ENCODE measurements at regions not wholly inside any gene's neighbourhood (a gene's known extent, or its start where the extent isn't known, plus 50 kb on each side); places are given as distances from the start of the nearest gene placed in this dataset.

- Histone ChIP-seq H2AK5ac (ENCODE audit: low read depth, low read length) (no peak overlapping the region), H3K23ac (ENCODE audit: low read depth, low read length, poor library complexity) (no peak overlapping the region), H2BK120ac (ENCODE audit: low read depth, low read length) (no peak overlapping the region), H3K18ac (ENCODE audit: low read length) (no peak overlapping the region), H3K9me3 (replicated peaks in 1 of 2; ENCODE audit: control insufficient read depth in 2 of 2, insufficient read depth in 1 of 2, low read depth in 1 of 2, low read length in 2 of 2) (no peaks in the 10 kb centered on the region), H2BK12ac (ENCODE audit: low read length) (no peak overlapping the region), H2BK5ac (ENCODE audit: low read length) (no peak overlapping the region), H2AFZ (ENCODE audit: low read length) (no peak overlapping the region), H4K8ac (ENCODE audit: low read depth, low read length) (no peak overlapping the region), H3K4ac (ENCODE audit: low read length) (no peak overlapping the region), H3K36me3 (replicated peaks in 1 of 2; ENCODE audit: control insufficient read depth in 2 of 2, insufficient read depth in 2 of 2, low read length in 2 of 2) (peaks cover 0 to 16% of the 10 kb centered on the region in 2 donors), H3K27ac (replicated peaks; ENCODE audit: low read length) (no peak overlapping the region), H3K4me3 (ENCODE audit: low read length in 2 of 2) (no peak overlapping the region), H3K79me1 (ENCODE audit: low read depth, low read length) (peaks cover 2% of the 10 kb centered on the region), H3K9ac (ENCODE audit: low read depth, low read length, poor library complexity) (no peak overlapping the region), H3K27me3 (ENCODE audit: control insufficient read depth in 3 of 3, insufficient read depth in 3 of 3, low read depth in 1 of 3, low read length in 3 of 3) (no peaks in the 10 kb centered on the region), H2BK15ac (ENCODE audit: low read length) (no peak overlapping the region), H4K91ac (ENCODE audit: low read depth, low read length, poor library complexity) (no peak overlapping the region), H3K4me1 (ENCODE audit: control insufficient read depth in 2 of 2, insufficient read depth in 1 of 2, low read depth in 1 of 2, low read length in 2 of 2) (peaks cover 33 to 42% of the 10 kb centered on the region in 2 donors), H3K4me2 (ENCODE audit: insufficient read depth, low read length, poor library complexity, severe bottlenecking) (no peak overlapping the region), H3K14ac (ENCODE audit: low read length) (no peak overlapping the region)
- DNase-seq (ENCODE audit: low spot score), result no peak
- WGBS, 2 donors (ENCODE audit: extremely low coverage in 2 of 2, insufficient read length in 2 of 2, insufficient replicate concordance in 1 of 2), result no CpG with 5 or more reads among the region's 3 CpGs
These were observed 98.6 kb upstream of the AKIP1 start for GRCh38 chr11:8812438-8812837.

- no CpG with 5 or more reads among the region's 1 CpG for WGBS, 2 donors (ENCODE audit: extremely low coverage in 2 of 2, insufficient read length in 2 of 2, insufficient replicate concordance in 1 of 2)
- H3K4me3 ChIP-seq (ENCODE audit: low read length in 2 of 2), result no peak overlapping the region
- peak; percentile 79 for DNase-seq (ENCODE audit: low spot score)
- no peak overlapping the region for H4K91ac ChIP-seq (ENCODE audit: low read depth, low read length, poor library complexity)
- H3K9me3 ChIP-seq (replicated peaks in 1 of 2; ENCODE audit: control insufficient read depth in 2 of 2, insufficient read depth in 1 of 2, low read depth in 1 of 2, low read length in 2 of 2), result no peaks in the 10 kb centered on the region
- no peak overlapping the region for H3K18ac ChIP-seq (ENCODE audit: low read length)
- H3K27ac ChIP-seq (replicated peaks; ENCODE audit: low read length), result peak overlapping the region; percentile 28
- no peak overlapping the region for H3K4ac ChIP-seq (ENCODE audit: low read length)
- no peak overlapping the region for H4K8ac ChIP-seq (ENCODE audit: low read depth, low read length)
- no peak overlapping the region for H2BK5ac ChIP-seq (ENCODE audit: low read length)
- H3K14ac ChIP-seq (ENCODE audit: low read length), result no peak overlapping the region
- H3K4me1 ChIP-seq (ENCODE audit: control insufficient read depth in 2 of 2, insufficient read depth in 1 of 2, low read depth in 1 of 2, low read length in 2 of 2), result peaks cover 30 to 32% of the 10 kb centered on the region in 2 donors
- no peak overlapping the region for H3K4me2 ChIP-seq (ENCODE audit: insufficient read depth, low read length, poor library complexity, severe bottlenecking)
- peaks cover 0 to 4% of the 10 kb centered on the region in 2 donors for H3K36me3 ChIP-seq (replicated peaks in 1 of 2; ENCODE audit: control insufficient read depth in 2 of 2, insufficient read depth in 2 of 2, low read length in 2 of 2)
- H3K79me1 ChIP-seq (ENCODE audit: low read depth, low read length), result no peaks in the 10 kb centered on the region
- no peak overlapping the region for H2BK120ac ChIP-seq (ENCODE audit: low read depth, low read length)
- no peak overlapping the region for H2BK15ac ChIP-seq (ENCODE audit: low read length)
- no peak overlapping the region for H2BK12ac ChIP-seq (ENCODE audit: low read length)
- no peak overlapping the region for H3K23ac ChIP-seq (ENCODE audit: low read depth, low read length, poor library complexity)
- H3K9ac ChIP-seq (ENCODE audit: low read depth, low read length, poor library complexity), result no peak overlapping the region
- no peaks in the 10 kb centered on the region for H3K27me3 ChIP-seq (ENCODE audit: control insufficient read depth in 3 of 3, insufficient read depth in 3 of 3, low read depth in 1 of 3, low read length in 3 of 3)
- peak overlapping the region; percentile 42 for H2AFZ ChIP-seq (ENCODE audit: low read length)
- no peak overlapping the region for H2AK5ac ChIP-seq (ENCODE audit: low read depth, low read length)
These were observed 97.3 kb upstream of the AKIP1 start for GRCh38 chr11:8813658-8814057.

GRCh38 chr11:8814209-8814922 lies 96.6 kb upstream of the AKIP1 start:
- H2AFZ ChIP-seq (ENCODE audit: low read length), result no peak overlapping the region
- no peak overlapping the region for H4K8ac ChIP-seq (ENCODE audit: low read depth, low read length)
- no peaks in the 10 kb centered on the region for H3K27me3 ChIP-seq (ENCODE audit: control insufficient read depth in 3 of 3, insufficient read depth in 3 of 3, low read depth in 1 of 3, low read length in 3 of 3)
- H3K18ac ChIP-seq (ENCODE audit: low read length), result no peak overlapping the region
- no peak overlapping the region for H3K9ac ChIP-seq (ENCODE audit: low read depth, low read length, poor library complexity)
- peaks cover 24 to 25% of the 10 kb centered on the region in 2 donors for H3K4me1 ChIP-seq (ENCODE audit: control insufficient read depth in 2 of 2, insufficient read depth in 1 of 2, low read depth in 1 of 2, low read length in 2 of 2)
- H3K4me3 ChIP-seq (ENCODE audit: low read length in 2 of 2), result no peak overlapping the region
- no peak overlapping the region for H3K14ac ChIP-seq (ENCODE audit: low read length)
- H2BK12ac ChIP-seq (ENCODE audit: low read length), result no peak overlapping the region
- no peak overlapping the region for H2AK5ac ChIP-seq (ENCODE audit: low read depth, low read length)
- peak overlapping the region; percentile 11 for H4K91ac ChIP-seq (ENCODE audit: low read depth, low read length, poor library complexity)
- H3K36me3 ChIP-seq (replicated peaks in 1 of 2; ENCODE audit: control insufficient read depth in 2 of 2, insufficient read depth in 2 of 2, low read length in 2 of 2), result no peaks in the 10 kb centered on the region
- no peak overlapping the region for H3K4me2 ChIP-seq (ENCODE audit: insufficient read depth, low read length, poor library complexity, severe bottlenecking)
- H3K4ac ChIP-seq (ENCODE audit: low read length), result no peak overlapping the region
- no peak overlapping the region for H2BK15ac ChIP-seq (ENCODE audit: low read length)
- no peak overlapping the region for H3K27ac ChIP-seq (replicated peaks; ENCODE audit: low read length)
- H3K9me3 ChIP-seq (replicated peaks in 1 of 2; ENCODE audit: control insufficient read depth in 2 of 2, insufficient read depth in 1 of 2, low read depth in 1 of 2, low read length in 2 of 2), result no peaks in the 10 kb centered on the region
- no peak overlapping the region for H2BK5ac ChIP-seq (ENCODE audit: low read length)
- no peaks in the 10 kb centered on the region for H3K79me1 ChIP-seq (ENCODE audit: low read depth, low read length)
- H2BK120ac ChIP-seq (ENCODE audit: low read depth, low read length), result no peak overlapping the region
- no peak for DNase-seq (ENCODE audit: low spot score)
- H3K23ac ChIP-seq (ENCODE audit: low read depth, low read length, poor library complexity), result no peak overlapping the region
- no CpG with 5 or more reads among the region's 4 CpGs for WGBS, 2 donors (ENCODE audit: extremely low coverage in 2 of 2, insufficient read length in 2 of 2, insufficient replicate concordance in 1 of 2)

GRCh38 chr11:8814923-8815240 lies 96.1 kb upstream of the AKIP1 start:
- no peak overlapping the region for H2AFZ ChIP-seq (ENCODE audit: low read length)
- H3K9me3 ChIP-seq (replicated peaks in 1 of 2; ENCODE audit: control insufficient read depth in 2 of 2, insufficient read depth in 1 of 2, low read depth in 1 of 2, low read length in 2 of 2), result no peaks in the 10 kb centered on the region
- H3K4me2 ChIP-seq (ENCODE audit: insufficient read depth, low read length, poor library complexity, severe bottlenecking), result no peak overlapping the region
- peaks cover 19 to 23% of the 10 kb centered on the region in 2 donors for H3K4me1 ChIP-seq (ENCODE audit: control insufficient read depth in 2 of 2, insufficient read depth in 1 of 2, low read depth in 1 of 2, low read length in 2 of 2)
- no peak overlapping the region for H2BK12ac ChIP-seq (ENCODE audit: low read length)
- H3K79me1 ChIP-seq (ENCODE audit: low read depth, low read length), result no peaks in the 10 kb centered on the region
- H3K4me3 ChIP-seq (ENCODE audit: low read length in 2 of 2), result no peak overlapping the region
- H2BK5ac ChIP-seq (ENCODE audit: low read length), result no peak overlapping the region
- no peaks in the 10 kb centered on the region for H3K36me3 ChIP-seq (replicated peaks in 1 of 2; ENCODE audit: control insufficient read depth in 2 of 2, insufficient read depth in 2 of 2, low read length in 2 of 2)
- H4K91ac ChIP-seq (ENCODE audit: low read depth, low read length, poor library complexity), result no peak overlapping the region
- H3K23ac ChIP-seq (ENCODE audit: low read depth, low read length, poor library complexity), result no peak overlapping the region
- H2AK5ac ChIP-seq (ENCODE audit: low read depth, low read length), result no peak overlapping the region
- no peak overlapping the region for H3K18ac ChIP-seq (ENCODE audit: low read length)
- no peaks in the 10 kb centered on the region for H3K27me3 ChIP-seq (ENCODE audit: control insufficient read depth in 3 of 3, insufficient read depth in 3 of 3, low read depth in 1 of 3, low read length in 3 of 3)
- no peak overlapping the region for H4K8ac ChIP-seq (ENCODE audit: low read depth, low read length)
- no peak overlapping the region for H3K4ac ChIP-seq (ENCODE audit: low read length)
- DNase-seq (ENCODE audit: low spot score), result no peak
- H3K27ac ChIP-seq (replicated peaks; ENCODE audit: low read length), result no peak overlapping the region
- no CpG with 5 or more reads among the region's 2 CpGs for WGBS, 2 donors (ENCODE audit: extremely low coverage in 2 of 2, insufficient read length in 2 of 2, insufficient replicate concordance in 1 of 2)
- H3K14ac ChIP-seq (ENCODE audit: low read length), result no peak overlapping the region
- H2BK15ac ChIP-seq (ENCODE audit: low read length), result no peak overlapping the region
- no peak overlapping the region for H3K9ac ChIP-seq (ENCODE audit: low read depth, low read length, poor library complexity)
- H2BK120ac ChIP-seq (ENCODE audit: low read depth, low read length), result no peak overlapping the region
